ENCODE measurements at regions not wholly inside any gene's neighbourhood (a gene's known extent, or its start where the extent isn't known, plus 50 kb on each side); places are given as distances from the start of the nearest gene placed in this dataset.

GRCh38 chr11:95466416-95466815, 235.4 kb upstream of the SESN3 start:
- DNase-seq, result no peak

GRCh38 chr11:95465887-95466286, 234.9 kb upstream of the SESN3 start:
- DNase-seq, result no peak

- no peak for DNase-seq
Observed at GRCh38 chr11:95461858-95462257, 230.9 kb upstream of the SESN3 start.

- DNase-seq, result no peak
Observed at GRCh38 chr11:95461348-95461747, 230.3 kb upstream of the SESN3 start.

- DNase-seq, result no peak
Observed at GRCh38 chr11:95459291-95460042, 228.5 kb upstream of the SESN3 start.

- DNase-seq, result peak; percentile 62
Observed at GRCh38 chr11:95456714-95457491, 225.9 kb upstream of the SESN3 start.

GRCh38 chr11:95455228-95455970, 224.4 kb upstream of the SESN3 start:
- DNase-seq, result peak; percentile 69

GRCh38 chr11:95453616-95454171, 222.7 kb upstream of the SESN3 start:
- peak; percentile 32 for DNase-seq

- DNase-seq, result peak; percentile 89
Observed at GRCh38 chr11:95451682-95452081, 220.7 kb upstream of the SESN3 start.

- DNase-seq, result no peak
Observed at GRCh38 chr11:95451261-95451660, 220.3 kb upstream of the SESN3 start.

- peak; percentile 72 for DNase-seq
Observed at GRCh38 chr11:95450547-95451123, 219.6 kb upstream of the SESN3 start.

GRCh38 chr11:95445746-95446333, 214.8 kb upstream of the SESN3 start:
- DNase-seq, result peak; percentile 33

- no peak for DNase-seq
Observed at GRCh38 chr11:95444309-95445241, 213.6 kb upstream of the SESN3 start.

- DNase-seq, result no peak
Observed at GRCh38 chr11:95443386-95443785, 212.4 kb upstream of the SESN3 start.

GRCh38 chr11:95442531-95443050, 211.6 kb upstream of the SESN3 start:
- no peak for DNase-seq

- DNase-seq, result no peak
Observed at GRCh38 chr11:95435628-95436353, 204.8 kb upstream of the SESN3 start.

GRCh38 chr11:95435192-95435591, 204.2 kb upstream of the SESN3 start:
- no peak for DNase-seq

- DNase-seq, result no peak
Observed at GRCh38 chr11:95434489-95435057, 203.6 kb upstream of the SESN3 start.

- DNase-seq, result no peak
Observed at GRCh38 chr11:95434009-95434408, 203.0 kb upstream of the SESN3 start.
